GM12891 (cell line): ENCODE measurements at regions not wholly inside any gene's neighbourhood (a gene's known extent, or its start where the extent isn't known, plus 50 kb on each side); places are given as distances from the start of the nearest gene placed in this dataset.

Source experiments
- PAX5 ChIP-seq: IDR thresholded peaks from 2 replicates; pipeline ENCODE4 v1.6.1; 2011; ENCODE audit warnings: low read length, moderate library complexity, mild to moderate bottlenecking; ENCODE audit not compliant: insufficient read depth, severe bottlenecking
- POLR2A ChIP-seq: IDR thresholded peaks from 2 replicates; pipeline ENCODE4 v1.6.1; 2011; ENCODE audit warnings: low read depth, low read length, control low read depth
- POLR2AphosphoS5 ChIP-seq: IDR thresholded peaks from 2 replicates; pipeline ENCODE4 v1.6.1; 2011; ENCODE audit warnings: low read depth, low read length, control low read depth
- POU2F2 ChIP-seq: IDR thresholded peaks from 2 replicates; pipeline ENCODE4 v1.6.1; 2011; ENCODE audit warnings: low read depth, mild to moderate bottlenecking, control low read depth, low read length, moderate library complexity
- SPI1 ChIP-seq: IDR thresholded peaks from 2 replicates; pipeline ENCODE4 v1.6.1; 2011; ENCODE audit warnings: low read depth, low read length, control low read depth
- TAF1 ChIP-seq: IDR thresholded peaks from 2 replicates; pipeline ENCODE4 v1.6.1; 2011; ENCODE audit warnings: low read depth, low read length, control low read depth

- TF ChIP-seq TAF1, result no peak
- TF ChIP-seq POLR2A, result no peak
- no peak for TF ChIP-seq PAX5
- no peak for TF ChIP-seq POLR2AphosphoS5
- no peak for TF ChIP-seq POU2F2
- no peak for TF ChIP-seq SPI1
Observed at GRCh38 chr16:59126486-59126885, 392.4 kb upstream of the GOT2 start.
